Peyer's patch (tissue), 4 donors: ENCODE measurements at regions not wholly inside any gene's neighbourhood (a gene's known extent, or its start where the extent isn't known, plus 50 kb on each side); places are given as distances from the start of the nearest gene placed in this dataset.

Source experiments
- POLR2A ChIP-seq, 2 donors: fragments of 450-650 bp; IDR thresholded peaks; one replicate each; pipeline ENCODE4 v1.5.1; 2017; ENCODE audit warnings: antibody characterized with exemption in 2 of 2, mild to moderate bottlenecking in 2 of 2, moderate library complexity in 2 of 2
- TF ChIP-seq, protein P1 (sequence below), 6 experiments: fragments of 450-650 bp in 4 of 6; fragments of 200-600 bp in 2 of 6; sonication (generic) in 1 of 6; IDR thresholded peaks; one replicate each; pipeline ENCODE4 v1.5.1; 2017 to 2019; ENCODE audit warnings: antibody characterized with exemption in 6 of 6, mild to moderate bottlenecking in 3 of 6, moderate library complexity in 1 of 6

DNA sequence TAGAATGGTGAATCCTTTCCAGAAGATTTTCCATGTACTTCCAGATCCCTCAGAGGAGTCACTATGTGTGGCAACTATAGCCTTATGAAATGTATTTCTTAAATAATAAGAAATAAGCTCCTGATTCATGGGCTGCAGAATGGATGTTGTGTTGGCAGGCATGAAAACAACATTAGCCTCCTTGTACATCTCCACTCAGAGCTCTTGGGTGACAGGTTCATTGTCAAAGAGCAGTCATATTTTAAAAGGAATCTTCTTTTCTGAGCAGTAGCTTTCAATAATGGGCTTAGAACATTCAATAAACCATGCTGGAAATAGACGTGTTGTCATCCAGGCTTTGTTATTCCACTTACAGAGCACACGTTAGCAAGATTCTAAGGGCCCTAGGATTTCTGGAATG is 96.6 kb downstream of the CDC7 start:
- TF ChIP-seq, protein P1, sequence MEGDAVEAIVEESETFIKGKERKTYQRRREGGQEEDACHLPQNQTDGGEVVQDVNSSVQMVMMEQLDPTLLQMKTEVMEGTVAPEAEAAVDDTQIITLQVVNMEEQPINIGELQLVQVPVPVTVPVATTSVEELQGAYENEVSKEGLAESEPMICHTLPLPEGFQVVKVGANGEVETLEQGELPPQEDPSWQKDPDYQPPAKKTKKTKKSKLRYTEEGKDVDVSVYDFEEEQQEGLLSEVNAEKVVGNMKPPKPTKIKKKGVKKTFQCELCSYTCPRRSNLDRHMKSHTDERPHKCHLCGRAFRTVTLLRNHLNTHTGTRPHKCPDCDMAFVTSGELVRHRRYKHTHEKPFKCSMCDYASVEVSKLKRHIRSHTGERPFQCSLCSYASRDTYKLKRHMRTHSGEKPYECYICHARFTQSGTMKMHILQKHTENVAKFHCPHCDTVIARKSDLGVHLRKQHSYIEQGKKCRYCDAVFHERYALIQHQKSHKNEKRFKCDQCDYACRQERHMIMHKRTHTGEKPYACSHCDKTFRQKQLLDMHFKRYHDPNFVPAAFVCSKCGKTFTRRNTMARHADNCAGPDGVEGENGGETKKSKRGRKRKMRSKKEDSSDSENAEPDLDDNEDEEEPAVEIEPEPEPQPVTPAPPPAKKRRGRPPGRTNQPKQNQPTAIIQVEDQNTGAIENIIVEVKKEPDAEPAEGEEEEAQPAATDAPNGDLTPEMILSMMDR (IDR thresholded peaks at IDR 0.05) = no peak
- no peak for TF ChIP-seq POLR2A (IDR thresholded peaks at IDR 0.05)
